ENCODE measurements at regions not wholly inside any gene's neighbourhood (a gene's known extent, or its start where the extent isn't known, plus 50 kb on each side); places are given as distances from the start of the nearest gene placed in this dataset.

DNA sequence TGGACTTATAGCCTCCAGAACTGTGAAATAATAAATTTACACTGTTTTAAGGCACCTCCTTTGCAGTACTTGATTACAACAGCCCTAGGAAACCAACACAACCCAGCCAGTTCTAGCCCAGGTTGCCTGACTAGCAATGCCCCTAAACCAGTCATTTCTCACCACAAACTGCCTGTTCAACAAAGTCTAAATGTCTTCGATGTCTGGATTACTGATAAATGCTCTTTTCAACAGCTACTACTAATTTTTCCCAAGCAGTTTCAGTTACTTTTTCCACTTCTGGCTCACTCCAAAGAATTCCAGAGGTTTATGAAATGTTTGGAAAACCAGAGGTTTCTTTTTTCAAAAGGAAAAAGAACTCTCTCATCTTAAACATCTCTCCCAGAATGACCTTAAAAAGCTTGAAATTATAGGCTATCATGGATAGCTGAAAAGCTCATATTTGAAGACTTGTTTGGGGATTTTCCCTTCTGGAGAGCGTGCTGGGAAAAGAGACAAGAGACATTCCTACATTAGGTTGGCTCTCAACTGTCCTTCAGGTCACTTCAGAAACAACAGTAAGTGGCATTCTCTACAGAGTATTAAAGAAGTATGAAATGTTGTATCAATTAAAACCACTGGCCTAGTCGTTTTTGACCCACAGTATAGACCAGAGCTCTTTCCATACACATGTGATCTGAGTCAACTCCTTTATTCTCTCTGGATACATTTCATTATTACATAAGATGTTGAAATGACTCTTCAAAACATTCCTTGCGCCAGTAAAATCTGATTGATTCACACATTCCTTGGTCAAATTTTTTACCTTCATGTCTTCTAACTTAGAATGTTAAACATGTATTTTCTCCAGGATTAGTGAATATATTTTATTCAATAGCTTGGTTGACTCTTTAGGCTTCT lies 265.9 kb downstream of the COL12A1 start:
- peaks cover 5% of the 10 kb centered on the region for H3K4me1 ChIP-seq
- TF ChIP-seq POLR2A (IDR thresholded peaks at IDR 0.05), result no peak
- TF ChIP-seq, protein P1, sequence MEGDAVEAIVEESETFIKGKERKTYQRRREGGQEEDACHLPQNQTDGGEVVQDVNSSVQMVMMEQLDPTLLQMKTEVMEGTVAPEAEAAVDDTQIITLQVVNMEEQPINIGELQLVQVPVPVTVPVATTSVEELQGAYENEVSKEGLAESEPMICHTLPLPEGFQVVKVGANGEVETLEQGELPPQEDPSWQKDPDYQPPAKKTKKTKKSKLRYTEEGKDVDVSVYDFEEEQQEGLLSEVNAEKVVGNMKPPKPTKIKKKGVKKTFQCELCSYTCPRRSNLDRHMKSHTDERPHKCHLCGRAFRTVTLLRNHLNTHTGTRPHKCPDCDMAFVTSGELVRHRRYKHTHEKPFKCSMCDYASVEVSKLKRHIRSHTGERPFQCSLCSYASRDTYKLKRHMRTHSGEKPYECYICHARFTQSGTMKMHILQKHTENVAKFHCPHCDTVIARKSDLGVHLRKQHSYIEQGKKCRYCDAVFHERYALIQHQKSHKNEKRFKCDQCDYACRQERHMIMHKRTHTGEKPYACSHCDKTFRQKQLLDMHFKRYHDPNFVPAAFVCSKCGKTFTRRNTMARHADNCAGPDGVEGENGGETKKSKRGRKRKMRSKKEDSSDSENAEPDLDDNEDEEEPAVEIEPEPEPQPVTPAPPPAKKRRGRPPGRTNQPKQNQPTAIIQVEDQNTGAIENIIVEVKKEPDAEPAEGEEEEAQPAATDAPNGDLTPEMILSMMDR (IDR thresholded peaks at IDR 0.05), result no peak
- TF ChIP-seq POLR2AphosphoS5 (IDR thresholded peaks at IDR 0.05; ENCODE audit: insufficient read depth in 1 of 2, low read depth in 1 of 2), result no peak
- H3K36me3 ChIP-seq, result no peaks in the 10 kb centered on the region
- H3K27ac ChIP-seq, result no peak overlapping the region
- intact Hi-C loops (cut with DNase I), result no loop called here
- no peak for DNase-seq (ENCODE audit: extremely low spot score in 2 of 2)
- H3K27me3 ChIP-seq, result no peaks in the 10 kb centered on the region
- no peaks in the 10 kb centered on the region for H3K9me3 ChIP-seq
- H3K4me3 ChIP-seq, result no peak overlapping the region

DNA sequence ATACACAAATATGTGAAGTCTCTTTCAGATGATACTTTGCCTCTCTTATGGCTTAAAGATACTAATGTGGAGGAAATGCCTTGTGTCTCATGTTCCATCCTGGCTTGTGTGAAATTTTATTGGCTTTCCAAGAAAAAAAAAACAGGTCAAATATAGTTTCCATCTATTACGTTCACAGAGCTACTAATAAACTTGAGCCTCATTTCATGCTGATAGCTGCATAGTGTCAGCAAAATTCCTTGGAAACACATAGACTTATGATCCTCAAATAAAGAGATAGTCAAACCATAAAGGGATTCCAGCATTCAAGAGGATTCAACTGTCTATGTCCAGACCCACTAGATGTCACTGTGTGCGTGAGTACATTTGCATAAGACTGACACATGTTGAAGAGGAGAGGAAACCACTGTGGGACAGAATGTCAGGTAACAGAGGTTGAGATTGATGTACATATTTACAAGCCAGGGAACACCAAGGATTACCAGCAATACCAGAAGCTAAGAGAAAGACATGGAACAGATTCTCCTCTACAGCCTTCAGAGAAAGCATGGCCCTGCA lies 266.6 kb downstream of the COL12A1 start:
- Histone ChIP-seq H3K27ac (no peak overlapping the region), H3K4me3 (no peak overlapping the region), H3K36me3 (no peaks in the 10 kb centered on the region), H3K9me3 (no peaks in the 10 kb centered on the region), H3K4me1 (peaks cover 5% of the 10 kb centered on the region), H3K27me3 (no peaks in the 10 kb centered on the region)
- no peak for DNase-seq (ENCODE audit: extremely low spot score in 2 of 2)
- TF ChIP-seq POLR2AphosphoS5 (IDR thresholded peaks at IDR 0.05; ENCODE audit: insufficient read depth in 1 of 2, low read depth in 1 of 2) (no peak), POLR2A (IDR thresholded peaks at IDR 0.05) (no peak)
- TF ChIP-seq, protein P1 (IDR thresholded peaks at IDR 0.05), result no peak
- intact Hi-C loops (cut with DNase I), result no loop called here

DNA sequence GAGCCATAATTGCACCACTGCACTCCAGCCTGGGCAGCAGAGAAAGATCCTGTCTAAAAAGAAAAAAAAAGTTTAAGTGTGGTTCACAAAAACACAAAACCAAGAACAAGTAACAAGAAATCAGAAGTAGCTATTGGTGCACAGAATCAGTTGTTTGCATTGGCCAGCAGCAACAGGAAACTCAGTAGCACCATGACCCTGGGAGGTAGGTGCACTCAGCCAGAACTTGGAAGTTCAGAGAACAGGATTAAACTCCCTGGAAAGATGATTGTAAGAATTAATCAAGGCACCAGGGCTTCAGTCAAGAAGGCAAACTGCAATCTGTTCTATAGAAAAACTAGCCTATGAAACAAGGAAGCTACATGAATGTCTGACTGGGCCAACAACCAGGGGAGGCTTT lies 267.9 kb downstream of the COL12A1 start:
- no peaks in the 10 kb centered on the region for H3K27me3 ChIP-seq
- peaks cover 5% of the 10 kb centered on the region for H3K4me1 ChIP-seq
- no peak overlapping the region for H3K27ac ChIP-seq
- no peaks in the 10 kb centered on the region for H3K9me3 ChIP-seq
- no peak overlapping the region for H3K4me3 ChIP-seq
- no peak for TF ChIP-seq POLR2AphosphoS5 (IDR thresholded peaks at IDR 0.05; ENCODE audit: insufficient read depth in 1 of 2, low read depth in 1 of 2)
- TF ChIP-seq POLR2A (IDR thresholded peaks at IDR 0.05), result no peak
- TF ChIP-seq, protein P1 (IDR thresholded peaks at IDR 0.05), result no peak
- intact Hi-C loops (cut with DNase I), result no loop called here
- DNase-seq (ENCODE audit: extremely low spot score in 2 of 2), result no peak
- no peaks in the 10 kb centered on the region for H3K36me3 ChIP-seq

DNA sequence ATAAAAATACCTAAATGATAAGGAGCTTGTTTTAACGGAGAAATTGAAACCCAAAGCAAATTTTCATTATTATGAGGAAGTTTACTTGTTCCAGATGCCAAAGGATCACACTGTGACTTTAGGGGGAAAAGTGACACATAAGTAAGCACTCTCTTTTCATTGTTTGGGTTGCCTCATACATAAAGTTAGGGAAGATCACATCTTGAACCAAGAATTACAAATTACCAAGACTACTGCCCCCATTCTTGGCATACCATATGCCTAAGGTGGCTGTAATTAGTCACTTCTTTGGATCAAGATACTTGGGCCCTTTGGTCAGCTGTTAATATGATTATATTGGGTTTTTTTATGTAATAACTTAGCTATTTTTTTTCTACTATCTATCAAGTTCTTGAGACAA lies 269.0 kb downstream of the COL12A1 start:
- TF ChIP-seq POLR2A (IDR thresholded peaks at IDR 0.05) (no peak), POLR2AphosphoS5 (IDR thresholded peaks at IDR 0.05; ENCODE audit: insufficient read depth in 1 of 2, low read depth in 1 of 2) (no peak)
- TF ChIP-seq, protein P1 (IDR thresholded peaks at IDR 0.05), result no peak
- H3K27ac ChIP-seq, result no peak overlapping the region
- DNase-seq (ENCODE audit: extremely low spot score in 2 of 2), result no peak
- intact Hi-C loops (cut with DNase I), result no loop called here
- peaks cover 5% of the 10 kb centered on the region for H3K4me1 ChIP-seq
- no peaks in the 10 kb centered on the region for H3K36me3 ChIP-seq
- H3K4me3 ChIP-seq, result no peak overlapping the region
- no peaks in the 10 kb centered on the region for H3K9me3 ChIP-seq
- no peaks in the 10 kb centered on the region for H3K27me3 ChIP-seq

All from vagina (tissue), 2 donors.